Endothelial cell of umbilical vein (primary cell): ENCODE measurements at regions not wholly inside any gene's neighbourhood (a gene's known extent, or its start where the extent isn't known, plus 50 kb on each side); places are given as distances from the start of the nearest gene placed in this dataset.

Experiments used
- CTCF ChIP-seq, 2 donors: IDR thresholded peaks; 1 replicate in 1 of 2; 2 replicates in 1 of 2; pipeline ENCODE4 v1.5.1; 2011; ENCODE audit warnings: low read length in 2 of 2, mild to moderate bottlenecking in 2 of 2, moderate library complexity in 2 of 2, control low read depth in 1 of 2, inconsistent platforms in 1 of 2, low read depth in 1 of 2; ENCODE audit not compliant: insufficient read depth in 1 of 2; ENCODE audit errors: extremely low read depth in 1 of 2
- FOS ChIP-seq: IDR thresholded peaks from 2 replicates; pipeline ENCODE4 v1.6.1; 2011; ENCODE audit warnings: mild to moderate bottlenecking, low read length, moderate library complexity, borderline replicate concordance; ENCODE audit not compliant: insufficient read depth
- GATA2 ChIP-seq: IDR thresholded peaks from 2 replicates; pipeline ENCODE4 v1.7.0; 2011; ENCODE audit warnings: low read depth, mild to moderate bottlenecking, moderate library complexity, mixed read lengths, low read length; ENCODE audit not compliant: insufficient read length, insufficient read depth
- JUN ChIP-seq: IDR thresholded peaks from 2 replicates; pipeline ENCODE4 v1.6.1; 2011; ENCODE audit warnings: borderline replicate concordance, low read depth; ENCODE audit not compliant: insufficient read length, insufficient read depth
- POLR2A ChIP-seq: IDR thresholded peaks from 2 replicates; pipeline ENCODE4 v1.6.1; 2012; ENCODE audit warnings: low read depth, mild to moderate bottlenecking, control low read depth, low read length

- TF ChIP-seq POLR2A (no peak), FOS (no peak), CTCF (IDR thresholded peaks at IDR 0.05; ENCODE audit: extremely low read depth in 1 of 2, insufficient read depth in 1 of 2, low read depth in 1 of 2, low read length in 2 of 2) (no peak), JUN (no peak), GATA2 (no peak)
Observed at GRCh38 chr9:85151741-85152140, 482.2 kb downstream of the NTRK2 start.
